T-helper 2 cell treated with Interferon-gamma antibody and Interleukin-4, amounts not matched to agents 100 ng/mL and 5 ng/mL, for 36 hours (primary cell): ENCODE measurements at regions not wholly inside any gene's neighbourhood (a gene's known extent, or its start where the extent isn't known, plus 50 kb on each side); places are given as distances from the start of the nearest gene placed in this dataset.
"Not testable (repeated sequence)": the region's sequence is repeated elsewhere in the genome, so short reads cannot be mapped to it uniquely, and the experiment has no call there.

Experiments
- intact Hi-C: fragments of 100-400 bp; cut with micrococcal nuclease; formaldehyde crosslinking; loops from one replicate; pipeline ENCODE4 v1.15.1; 2023

DNA sequence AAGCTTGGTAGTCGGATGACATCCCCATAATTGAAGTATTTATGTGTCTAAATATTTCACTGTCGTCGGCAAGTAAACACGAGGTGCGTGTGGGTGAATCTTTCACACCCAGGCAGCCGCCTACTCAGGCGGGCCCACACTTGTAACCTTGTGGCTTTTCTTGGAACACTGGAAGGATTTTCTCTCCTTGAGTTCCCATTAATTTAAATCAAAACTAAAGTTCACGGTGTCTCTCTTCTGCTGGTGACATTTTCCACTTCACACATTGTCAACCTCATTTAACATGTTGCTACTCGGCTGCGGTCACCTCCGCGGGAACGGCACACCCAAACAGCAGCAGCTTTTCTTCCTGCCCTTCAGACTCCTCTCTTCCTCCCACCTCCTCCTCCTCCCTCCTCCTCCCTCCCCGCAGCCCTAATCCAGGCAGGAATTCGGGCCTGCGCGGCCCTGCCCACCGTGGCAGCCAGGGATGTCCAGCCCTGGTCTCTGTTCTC lies 336.6 kb downstream of the QKI start:
- intact Hi-C loops = no loop called here

DNA sequence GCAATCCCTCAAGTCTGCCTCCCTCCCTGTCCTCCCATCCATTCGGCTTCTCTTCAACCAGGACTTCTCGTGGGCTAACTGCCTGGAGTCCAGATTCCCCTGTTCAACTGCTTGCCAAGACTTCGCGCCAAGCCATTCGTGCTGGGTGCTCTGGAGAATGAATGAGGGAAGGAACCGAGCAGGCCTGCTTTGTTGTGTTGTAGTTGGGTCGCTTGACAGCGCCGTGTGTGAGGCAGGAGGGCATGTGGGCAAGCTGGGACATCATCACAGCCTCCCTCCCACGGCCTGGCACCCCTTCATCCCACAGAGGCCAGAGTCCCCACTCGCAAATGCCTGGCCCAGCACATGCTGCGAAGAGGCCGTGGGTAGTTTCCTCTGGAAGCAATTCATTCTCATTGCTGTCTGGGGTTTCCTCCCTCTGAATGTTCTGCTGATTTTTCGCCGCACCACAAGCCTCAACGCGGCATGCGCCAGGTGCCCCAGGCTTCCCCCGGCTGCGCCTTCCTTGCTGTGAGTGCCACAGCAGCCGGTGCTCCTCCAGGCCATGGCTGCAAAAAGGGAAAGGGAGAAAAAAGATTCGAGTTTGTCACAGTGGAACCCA lies 336.0 kb downstream of the QKI start:
- intact Hi-C loops = no loop called here

DNA sequence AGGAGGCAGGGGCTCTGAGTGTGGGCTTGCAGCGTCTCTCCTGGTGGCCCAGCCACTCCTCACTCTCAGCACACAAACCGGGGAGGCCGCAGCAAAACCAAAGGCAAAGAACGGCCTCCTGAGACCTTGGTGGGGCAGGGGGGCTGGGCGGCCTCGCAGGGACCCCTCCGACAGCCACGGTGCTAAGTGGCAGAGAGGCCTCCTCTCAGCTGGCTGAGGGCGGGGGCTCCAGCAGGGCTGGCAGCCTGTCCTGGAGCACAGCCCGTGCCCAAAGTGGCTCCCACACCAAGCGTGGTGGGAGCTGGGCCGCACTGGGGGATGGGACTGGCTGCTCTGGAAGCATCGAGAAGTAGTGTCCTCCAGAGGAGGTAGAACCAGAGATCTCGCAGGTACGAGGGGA lies 334.4 kb downstream of the QKI start:
- intact Hi-C loops = no loop called here

DNA sequence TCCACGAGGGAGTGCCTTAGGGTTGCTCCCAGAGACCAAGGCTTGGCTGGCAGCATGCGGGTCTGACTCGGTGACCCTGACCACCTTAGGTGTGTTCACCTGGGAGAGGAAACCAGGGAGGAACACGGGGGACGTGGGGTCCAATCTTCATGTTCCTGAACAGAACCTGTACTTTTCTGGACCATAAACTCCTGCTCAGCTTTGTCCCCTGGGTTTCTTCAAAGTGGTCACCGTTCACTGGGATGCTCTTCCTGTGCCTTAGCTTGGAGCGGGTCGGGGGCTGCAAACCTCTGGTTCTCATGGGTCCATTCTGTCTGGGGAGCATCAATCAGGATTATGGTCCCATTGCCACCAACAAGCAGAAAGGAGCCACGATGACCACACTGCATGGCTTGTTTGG lies 333.5 kb downstream of the QKI start:
- intact Hi-C loops = no loop called here

DNA sequence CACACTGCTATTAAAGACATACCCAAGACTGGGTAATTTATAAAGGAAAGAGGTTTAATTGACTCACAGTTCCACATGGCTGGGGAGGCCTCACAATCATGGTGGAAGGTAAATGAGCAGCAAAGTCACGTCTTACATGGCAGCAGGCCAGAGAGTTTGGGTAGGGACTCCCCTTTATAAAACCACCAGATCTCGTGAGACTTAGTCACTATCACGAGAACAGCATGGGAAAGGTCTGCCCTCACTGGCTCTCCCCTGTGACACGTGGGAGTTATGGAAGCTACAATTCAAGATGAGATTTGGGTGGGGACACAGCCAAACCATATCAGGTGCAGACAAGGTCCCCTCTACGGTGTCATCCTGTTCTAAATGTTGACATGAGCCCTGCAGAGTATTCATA lies 332.5 kb downstream of the QKI start:
- intact Hi-C loops = not testable (repeated sequence)

DNA sequence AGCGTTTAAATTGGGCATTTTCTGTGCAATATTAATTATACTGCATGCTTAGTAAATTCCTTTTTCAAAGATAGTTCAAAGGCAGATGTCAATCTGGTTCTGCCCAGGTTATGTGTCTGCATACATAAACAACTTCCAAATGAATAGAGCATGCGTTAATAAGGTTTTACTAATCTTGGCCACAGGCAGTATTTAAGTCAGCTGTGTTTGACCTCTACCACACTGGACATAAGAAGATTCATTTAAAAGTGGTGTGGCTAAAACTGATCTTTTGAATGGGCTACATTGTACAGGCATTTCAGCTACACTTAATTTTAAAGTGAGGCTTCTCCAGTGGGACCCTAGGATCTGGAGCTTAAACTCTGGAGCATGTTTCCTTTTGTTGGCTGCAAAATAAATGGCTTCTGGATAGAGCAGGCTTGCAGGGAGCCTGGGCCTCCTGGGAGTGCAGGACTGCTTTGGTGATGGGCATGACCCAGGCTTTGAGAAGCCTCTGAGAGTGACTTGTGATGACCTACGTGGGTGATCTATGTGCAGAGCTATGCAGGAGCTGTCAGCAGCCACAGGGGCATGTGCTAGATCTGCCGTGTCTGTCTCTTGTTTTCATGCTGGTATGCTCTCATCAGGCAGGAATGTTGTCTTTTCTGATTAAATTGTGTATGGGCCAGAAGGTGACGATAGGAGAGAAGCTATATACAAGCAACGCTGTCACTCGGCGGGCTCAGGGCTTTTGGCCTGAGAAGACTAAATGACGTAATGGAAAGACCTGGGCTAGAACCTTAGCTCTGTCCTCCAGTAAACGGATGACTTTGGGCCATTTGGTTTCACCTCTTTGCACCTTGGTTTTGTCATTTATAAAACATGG lies 331.2 kb downstream of the QKI start:
- intact Hi-C loops = no loop called here

DNA sequence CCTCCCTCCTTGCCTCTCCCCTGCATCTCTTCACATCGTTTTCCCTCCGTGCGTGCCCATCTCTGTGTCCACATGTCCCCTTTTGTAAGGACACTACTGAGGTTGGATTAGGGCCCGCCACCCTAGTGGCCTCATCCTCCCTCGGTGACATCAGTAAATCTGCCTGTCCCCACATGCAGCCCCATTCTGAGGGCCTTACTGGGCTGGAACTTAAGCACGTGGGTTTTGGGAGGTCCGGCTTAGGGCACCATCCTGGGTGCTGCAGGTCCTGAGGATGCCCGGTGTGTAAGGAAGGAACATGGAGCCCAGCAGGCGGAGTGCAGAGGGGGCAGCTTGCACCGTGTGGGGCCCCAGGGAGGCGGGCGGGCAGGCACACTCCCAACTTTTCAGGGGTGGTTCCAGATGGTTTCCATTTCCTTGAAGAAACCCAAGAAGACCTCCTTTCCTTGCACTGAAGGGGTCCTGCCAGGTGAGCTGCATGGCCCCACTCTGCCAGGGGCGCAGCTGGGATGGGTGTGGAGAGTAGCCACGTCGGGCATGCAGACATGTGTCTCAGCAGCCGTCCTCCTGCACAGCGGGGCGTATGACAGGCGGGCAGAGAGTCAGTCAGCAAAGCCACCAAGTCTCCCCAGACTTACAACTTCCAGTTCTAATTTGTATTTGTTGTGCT lies 329.9 kb downstream of the QKI start:
- intact Hi-C loops = no loop called here

DNA sequence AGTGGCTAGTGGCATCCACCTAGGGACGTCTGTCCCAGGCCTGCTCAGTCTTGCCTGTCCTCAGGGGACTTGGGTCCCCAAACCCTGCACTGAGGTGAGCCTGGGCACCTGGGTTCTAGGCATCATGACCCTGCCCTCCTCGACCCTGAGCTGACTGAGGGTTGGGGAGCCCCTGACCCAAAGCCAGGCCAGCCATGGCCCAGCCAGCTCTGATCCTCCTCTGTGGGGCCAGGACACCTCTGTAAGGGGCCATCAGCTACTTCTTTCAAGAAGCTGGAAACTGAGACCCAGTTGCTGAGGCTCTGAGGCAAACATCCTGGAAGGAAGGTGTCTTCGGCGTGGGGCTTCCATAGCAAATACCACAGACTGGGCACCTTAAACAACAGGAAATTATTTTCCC lies 329.3 kb downstream of the QKI start:
- intact Hi-C loops = no loop called here

DNA sequence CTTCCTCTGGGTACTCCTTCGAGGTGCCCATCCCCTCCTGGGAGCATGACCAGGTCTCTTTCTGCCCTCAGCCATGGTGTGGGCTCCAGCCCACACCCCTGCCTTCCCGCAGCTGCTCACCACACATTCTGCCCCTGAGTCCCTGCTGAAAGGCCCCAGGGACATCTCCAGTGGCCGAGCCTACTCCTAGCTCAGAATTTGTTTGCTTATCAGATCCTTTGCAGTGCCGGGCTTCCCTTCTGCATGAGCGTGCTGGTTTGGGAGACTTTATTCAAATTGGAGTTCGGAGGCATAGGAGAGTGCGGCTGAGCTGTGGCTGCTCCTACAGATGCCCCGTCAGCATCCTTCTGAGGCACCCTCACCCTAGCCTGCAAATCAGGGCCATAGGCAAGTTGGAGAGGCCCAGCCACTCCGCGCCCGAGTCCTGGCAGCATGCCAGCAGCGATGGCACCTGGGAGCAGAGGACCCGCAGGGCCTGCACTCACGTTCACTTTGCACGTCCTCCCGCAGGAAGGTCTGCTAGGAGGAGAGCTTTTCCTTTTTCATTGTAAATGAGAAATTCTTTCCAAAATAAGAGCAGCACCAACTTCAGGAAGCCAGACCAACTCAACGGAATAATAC lies 327.3 kb downstream of the QKI start:
- intact Hi-C loops = no loop called here

DNA sequence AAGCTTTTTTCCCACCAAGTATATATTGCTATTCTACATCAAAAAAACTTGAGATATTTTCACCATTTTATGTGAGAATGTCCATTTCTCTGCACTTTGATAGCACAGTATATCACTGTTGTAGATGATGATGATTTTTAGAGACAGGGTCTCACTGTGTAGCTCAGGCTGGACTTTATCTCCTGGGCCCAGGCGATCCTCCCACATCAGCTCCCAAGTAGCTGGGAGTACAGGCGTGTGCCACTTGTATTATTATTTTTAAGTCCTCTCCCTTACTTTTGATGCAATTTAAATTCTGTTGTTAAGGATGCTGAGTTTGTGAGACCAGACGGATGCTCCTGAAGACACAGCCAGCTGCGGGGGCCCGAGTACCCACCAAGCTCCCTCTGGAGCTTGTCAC lies 326.8 kb downstream of the QKI start:
- intact Hi-C loops = no loop called here

DNA sequence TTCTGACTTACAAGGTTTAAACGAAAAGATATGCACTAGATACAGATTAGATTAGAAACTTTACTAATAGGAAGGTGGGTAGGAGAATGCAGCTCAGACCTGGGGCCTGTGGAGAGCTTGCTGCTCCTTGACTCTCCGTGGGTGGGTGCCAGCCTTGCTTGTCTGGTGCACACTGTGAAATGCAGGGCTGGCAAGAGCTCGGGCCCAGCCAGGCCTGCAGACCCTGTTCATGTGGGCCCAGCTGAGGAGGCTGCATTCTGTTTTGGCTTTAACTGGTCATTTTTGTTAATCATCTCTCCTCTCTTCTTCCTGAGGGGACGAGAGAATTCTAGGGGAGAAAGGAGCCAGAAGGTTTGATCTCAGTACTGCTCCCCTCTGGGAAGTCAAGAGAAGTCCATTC lies 325.4 kb downstream of the QKI start:
- intact Hi-C loops = no loop called here

DNA sequence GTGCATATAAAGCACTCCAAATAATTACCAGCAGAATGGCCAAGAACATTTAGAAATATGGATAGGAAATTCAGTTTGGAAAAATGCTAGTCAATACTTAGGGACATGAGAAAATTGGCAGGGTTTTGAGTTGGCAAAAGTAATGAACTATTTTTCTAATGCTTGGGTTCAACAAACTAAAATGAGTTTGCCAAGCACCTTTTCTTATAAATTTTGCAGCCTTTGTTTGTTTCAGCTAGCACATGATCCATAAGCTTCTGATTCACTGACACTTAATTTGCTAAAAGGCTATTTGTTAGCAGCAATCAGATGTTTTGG lies 324.8 kb downstream of the QKI start:
- intact Hi-C loops = no loop called here

DNA sequence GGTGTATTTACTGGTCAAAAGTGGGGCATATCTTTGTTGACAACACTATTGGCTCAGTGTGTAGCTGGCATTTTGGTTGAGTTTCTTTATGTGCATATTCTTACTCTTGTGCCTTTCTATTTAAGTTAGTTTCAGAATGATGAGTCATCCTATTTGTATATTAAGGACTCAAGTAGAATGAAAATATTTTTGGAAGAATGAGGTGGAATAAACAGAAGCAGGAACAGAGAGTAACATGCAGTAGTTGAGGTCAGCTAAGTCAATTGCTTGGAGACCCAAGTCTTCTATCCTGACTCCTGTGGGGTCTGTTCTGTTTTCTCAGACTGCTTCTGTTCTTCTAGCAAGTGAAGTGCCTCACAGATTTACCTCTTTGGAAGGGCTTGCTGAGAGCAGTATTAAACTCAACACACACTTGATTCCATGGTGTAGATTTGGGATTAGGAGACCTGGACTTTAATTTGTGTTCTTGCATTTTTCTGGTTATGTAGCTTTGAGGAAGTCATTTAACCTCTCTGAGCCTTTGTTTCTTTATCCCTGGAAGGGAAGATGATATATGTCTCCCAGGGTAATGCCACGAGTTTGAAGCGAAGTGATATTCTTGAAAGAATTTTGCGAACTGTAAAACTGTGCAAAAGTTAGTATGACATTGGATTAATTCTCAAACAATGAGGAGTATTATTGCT lies 324.3 kb downstream of the QKI start:
- intact Hi-C loops = no loop called here

DNA sequence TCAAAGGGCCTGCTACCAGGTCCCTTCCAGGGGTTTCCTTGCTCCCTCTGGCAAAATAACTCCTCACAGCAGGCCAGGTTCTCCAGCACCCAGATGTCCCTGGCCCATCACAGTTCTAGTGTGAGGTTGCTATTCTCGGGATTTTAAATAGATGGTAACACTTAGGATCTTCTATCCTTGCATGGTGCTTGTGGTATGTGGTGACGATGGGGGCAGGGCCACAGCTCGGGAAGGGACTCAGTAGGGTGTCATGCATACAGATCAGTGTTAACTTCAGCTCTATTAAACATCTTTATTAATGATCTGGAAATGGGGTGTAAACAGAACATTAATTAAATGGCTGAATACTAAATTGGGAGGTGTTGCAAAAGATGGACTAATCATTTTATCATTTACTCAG lies 323.8 kb downstream of the QKI start:
- intact Hi-C loops = no loop called here

DNA sequence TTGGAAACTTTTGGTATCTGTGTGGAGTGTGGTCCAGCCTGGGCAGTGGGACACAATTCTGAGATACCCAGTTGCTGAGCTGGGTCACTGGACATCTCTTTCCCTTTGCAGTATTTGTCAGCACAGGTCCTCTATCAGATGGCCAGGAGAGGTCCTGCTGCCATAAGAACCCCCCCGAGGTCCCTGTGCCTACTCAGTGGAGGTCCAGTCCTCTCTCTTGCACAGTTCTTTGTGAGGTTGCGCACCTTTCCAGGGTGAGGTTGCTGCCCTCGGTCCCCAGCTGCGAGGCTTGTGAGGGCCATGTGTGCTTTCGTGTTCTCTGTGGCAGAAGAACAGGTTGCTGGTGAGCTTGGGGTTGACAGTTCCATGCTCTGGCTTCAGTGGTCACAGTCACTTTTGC lies 320.6 kb downstream of the QKI start:
- intact Hi-C loops = no loop called here

DNA sequence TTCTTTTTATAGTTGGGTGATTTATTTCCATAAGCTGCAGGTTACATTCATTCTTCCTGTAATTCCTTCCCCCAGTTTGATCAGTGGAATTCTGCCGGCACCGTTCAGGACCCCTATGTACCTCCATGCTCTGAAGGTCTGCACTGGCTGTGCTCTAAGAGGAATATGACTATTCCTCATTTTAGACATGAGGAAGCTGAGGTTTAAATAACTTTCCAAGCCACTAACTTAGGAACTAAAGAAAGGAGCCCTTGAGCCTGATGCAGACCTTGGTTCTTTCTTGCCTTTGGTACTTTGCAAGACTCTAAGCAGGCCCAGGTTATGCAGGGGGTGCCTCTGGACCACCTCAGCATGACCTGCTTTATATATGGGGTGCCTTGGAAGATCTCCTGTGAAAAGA lies 318.5 kb downstream of the QKI start:
- intact Hi-C loops = no loop called here

DNA sequence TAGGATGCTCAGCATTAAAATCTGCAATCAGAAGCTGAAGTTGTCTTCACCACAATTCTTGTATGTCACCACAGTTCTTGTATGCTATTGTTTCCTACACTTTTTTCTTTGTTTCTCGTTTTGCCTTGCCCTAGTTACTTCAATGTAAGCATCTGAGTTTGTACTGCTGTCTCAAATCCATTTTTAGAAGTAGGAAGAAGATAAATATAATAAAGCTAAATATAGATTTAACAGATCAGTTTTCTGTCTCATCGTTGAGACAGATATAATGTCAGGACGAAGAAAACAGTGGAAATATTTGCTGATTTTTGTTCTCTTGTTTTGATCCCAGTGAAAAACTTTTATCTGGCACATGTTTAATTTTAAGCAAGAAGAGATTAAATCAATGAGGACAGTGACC lies 318.0 kb downstream of the QKI start:
- intact Hi-C loops = no loop called here

DNA sequence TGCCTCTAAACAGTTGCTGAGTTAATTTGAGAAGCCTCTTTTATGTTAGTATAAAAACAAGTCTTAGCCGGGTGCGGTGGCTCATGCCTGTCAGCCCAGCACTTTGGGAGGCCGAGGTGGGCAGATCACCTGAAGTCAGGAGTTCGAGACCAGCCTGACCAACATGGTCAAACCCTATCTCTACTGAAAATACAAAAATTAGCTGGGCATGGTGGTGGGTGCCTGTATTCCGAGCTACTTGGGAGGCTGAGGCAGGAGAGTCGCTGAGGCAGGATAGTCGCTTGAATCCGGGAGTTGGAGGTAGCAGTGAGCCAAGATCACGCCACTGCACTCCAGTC lies 317.5 kb downstream of the QKI start:
- intact Hi-C loops = not testable (repeated sequence)

DNA sequence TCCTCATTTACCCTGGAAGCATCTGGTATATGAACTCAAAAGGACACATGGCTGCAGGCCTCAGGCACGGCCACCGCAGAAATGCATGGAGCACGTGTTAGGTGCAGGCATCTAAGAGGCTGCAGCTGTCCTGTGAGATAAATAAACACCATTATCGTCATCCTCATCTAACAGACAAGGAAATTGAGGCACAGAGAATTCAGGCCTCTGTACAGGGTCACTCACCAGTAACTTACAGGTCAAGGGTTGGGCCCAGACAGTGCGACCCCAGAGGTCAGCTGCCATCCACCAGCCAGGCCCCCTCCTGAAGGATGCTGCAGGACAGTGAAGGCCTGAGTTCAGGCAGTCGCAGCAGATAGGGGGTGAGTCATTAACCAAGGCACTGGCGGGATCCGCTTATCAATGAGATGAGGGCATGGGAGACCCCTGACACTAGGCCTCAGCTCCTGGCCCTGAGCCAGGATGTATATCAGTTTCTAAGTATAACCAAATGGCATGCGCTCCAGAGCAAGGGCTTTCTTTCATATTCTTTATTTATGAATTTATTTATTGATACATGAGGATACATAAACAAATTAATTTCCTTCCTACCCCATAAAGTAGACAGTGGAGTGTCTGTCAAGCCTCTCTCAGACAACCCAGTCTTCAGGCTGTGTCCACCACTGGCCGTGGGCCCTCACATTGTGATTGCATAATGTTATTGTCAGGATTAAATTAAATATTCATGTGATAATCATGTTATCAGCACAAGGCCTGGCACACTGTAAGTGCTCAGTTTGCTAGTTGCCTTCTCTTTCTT lies 316.9 kb downstream of the QKI start:
- intact Hi-C loops = no loop called here

DNA sequence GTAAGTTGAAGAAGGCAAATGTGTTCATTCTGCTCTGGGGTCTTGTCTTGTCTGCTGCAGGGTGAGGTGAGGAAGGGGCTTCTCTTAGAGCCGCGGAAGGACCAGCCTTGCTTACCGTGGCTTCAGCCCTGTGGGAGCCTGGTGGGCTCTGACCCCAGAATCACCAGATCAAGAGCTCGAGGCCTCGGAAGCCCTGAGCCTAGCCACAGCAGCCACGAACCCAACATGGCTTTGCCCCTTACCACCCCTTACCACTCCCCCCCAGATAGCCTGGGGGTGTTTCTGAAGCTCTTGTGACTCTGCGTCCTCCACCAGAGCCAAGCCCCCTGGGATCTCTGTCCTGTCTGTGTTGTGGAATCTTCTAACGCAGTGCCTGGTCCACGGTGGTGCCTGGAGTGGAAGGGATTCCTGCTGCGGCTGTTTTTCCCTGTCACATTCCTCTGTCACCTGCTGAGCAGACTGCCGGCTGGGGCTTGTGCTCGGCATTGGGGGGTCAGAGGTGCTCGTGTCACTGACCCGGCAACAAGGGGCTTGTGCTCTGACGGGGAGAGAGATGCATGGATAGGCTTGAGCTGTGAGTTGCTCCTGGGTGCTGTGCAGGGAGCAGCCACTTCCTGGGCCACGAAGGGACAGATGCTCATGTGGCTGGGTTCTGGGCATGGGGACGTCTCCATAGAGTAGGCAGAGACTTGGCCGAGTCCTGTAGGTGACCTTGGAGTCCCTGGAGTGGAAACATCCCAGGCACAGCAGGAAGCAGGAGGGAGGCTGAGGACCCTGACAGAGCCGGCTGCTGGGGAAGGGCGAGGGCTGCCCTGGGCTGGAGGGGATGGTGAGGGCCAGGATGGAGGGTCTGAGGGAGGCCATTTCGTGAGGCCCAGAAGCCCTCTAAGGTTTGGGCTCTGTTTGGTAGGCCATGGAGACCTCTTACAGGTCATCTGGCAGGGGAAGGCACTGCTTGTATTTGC lies 316.0 kb downstream of the QKI start:
- intact Hi-C loops = no loop called here
